GM21825 (cell line): ENCODE measurements at regions not wholly inside any gene's neighbourhood (a gene's known extent, or its start where the extent isn't known, plus 50 kb on each side); places are given as distances from the start of the nearest gene placed in this dataset.
A peak's percentile ranks its signal among the peaks of the same experiment; 100 is the strongest.

Source experiments
- ATAC-seq: cut with Tn5 transposase; IDR thresholded peaks from one replicate; pipeline ENCODE4 v1.9.1; 2021; ENCODE audit warnings: mild to moderate bottlenecking, moderate library complexity; ENCODE audit not compliant: unreplicated experiment

- no peak for ATAC-seq
Measured at GRCh38 chr7:25850735-25851134, 301.3 kb upstream of the NFE2L3 start.

GRCh38 chr7:25851332-25852210 lies 300.4 kb upstream of the NFE2L3 start:
- ATAC-seq, result peak; percentile 72

GRCh38 chr7:25852211-25852938 lies 299.6 kb upstream of the NFE2L3 start:
- no peak for ATAC-seq

GRCh38 chr7:25852939-25853271 lies 299.1 kb upstream of the NFE2L3 start:
- ATAC-seq, result no peak

GRCh38 chr7:25853314-25853713 lies 298.7 kb upstream of the NFE2L3 start:
- no peak for ATAC-seq

- ATAC-seq, result no peak
Measured at GRCh38 chr7:25854059-25854458, 297.9 kb upstream of the NFE2L3 start.

GRCh38 chr7:25854608-25855497 lies 297.1 kb upstream of the NFE2L3 start:
- ATAC-seq, result no peak

GRCh38 chr7:25855854-25856782 lies 295.9 kb upstream of the NFE2L3 start:
- ATAC-seq, result no peak

GRCh38 chr7:25857376-25858067 lies 294.5 kb upstream of the NFE2L3 start:
- ATAC-seq, result no peak

GRCh38 chr7:25858200-25858524 lies 293.8 kb upstream of the NFE2L3 start:
- ATAC-seq, result no peak

- no peak for ATAC-seq
Measured at GRCh38 chr7:25858525-25859411, 293.2 kb upstream of the NFE2L3 start.

- no peak for ATAC-seq
Measured at GRCh38 chr7:25859412-25860274, 292.4 kb upstream of the NFE2L3 start.

GRCh38 chr7:25860275-25861163 lies 291.5 kb upstream of the NFE2L3 start:
- no peak for ATAC-seq

- ATAC-seq, result no peak
Measured at GRCh38 chr7:25861164-25861496, 290.9 kb upstream of the NFE2L3 start.

- ATAC-seq, result no peak
Measured at GRCh38 chr7:25861601-25862260, 290.3 kb upstream of the NFE2L3 start.

- ATAC-seq, result peak; percentile 92
Measured at GRCh38 chr7:25862261-25863004, 289.6 kb upstream of the NFE2L3 start.
